Fibroblast of lung (primary cell): ENCODE measurements at regions not wholly inside any gene's neighbourhood (a gene's known extent, or its start where the extent isn't known, plus 50 kb on each side); places are given as distances from the start of the nearest gene placed in this dataset.

ENCODE experiments used
- EZH2 ChIP-seq: IDR thresholded peaks from 2 replicates; pipeline ENCODE4 v1.5.1; 2012; ENCODE audit warnings: low read length, control low read depth, mild to moderate bottlenecking; ENCODE audit errors: missing control alignments
- TF ChIP-seq, protein P1 (sequence below), 2 donors: IDR thresholded peaks in 1 of 2; conservative IDR thresholded peaks in 1 of 2; 1 replicate in 1 of 2; 2 replicates in 1 of 2; pipeline ENCODE4 v1.5.1; 2011 to 2012; ENCODE audit warnings: low read length in 2 of 2, control low read depth in 1 of 2, inconsistent platforms in 1 of 2, low read depth in 1 of 2, mild to moderate bottlenecking in 1 of 2

DNA sequence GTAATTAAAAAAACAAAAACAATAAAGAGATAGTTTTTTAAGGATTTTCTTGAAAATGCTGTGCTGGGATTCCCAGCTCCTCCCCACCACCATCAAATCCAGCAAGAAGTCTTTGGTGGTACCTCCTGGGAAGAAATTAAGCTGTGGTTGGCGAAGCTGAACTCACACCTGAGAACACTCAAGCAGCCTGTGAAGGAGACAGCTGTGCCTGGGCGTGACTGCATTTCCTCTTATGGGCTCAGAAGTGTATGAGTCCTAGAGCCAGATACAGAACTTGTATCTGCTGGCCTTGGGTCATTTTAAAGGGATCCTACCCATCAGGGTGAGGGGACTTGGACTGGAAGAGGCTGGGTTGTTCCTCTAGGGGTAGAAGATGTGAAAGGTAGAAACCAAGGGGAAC lies 561.2 kb upstream of the SGCD start:
- no peak for TF ChIP-seq EZH2
- TF ChIP-seq, protein P1, sequence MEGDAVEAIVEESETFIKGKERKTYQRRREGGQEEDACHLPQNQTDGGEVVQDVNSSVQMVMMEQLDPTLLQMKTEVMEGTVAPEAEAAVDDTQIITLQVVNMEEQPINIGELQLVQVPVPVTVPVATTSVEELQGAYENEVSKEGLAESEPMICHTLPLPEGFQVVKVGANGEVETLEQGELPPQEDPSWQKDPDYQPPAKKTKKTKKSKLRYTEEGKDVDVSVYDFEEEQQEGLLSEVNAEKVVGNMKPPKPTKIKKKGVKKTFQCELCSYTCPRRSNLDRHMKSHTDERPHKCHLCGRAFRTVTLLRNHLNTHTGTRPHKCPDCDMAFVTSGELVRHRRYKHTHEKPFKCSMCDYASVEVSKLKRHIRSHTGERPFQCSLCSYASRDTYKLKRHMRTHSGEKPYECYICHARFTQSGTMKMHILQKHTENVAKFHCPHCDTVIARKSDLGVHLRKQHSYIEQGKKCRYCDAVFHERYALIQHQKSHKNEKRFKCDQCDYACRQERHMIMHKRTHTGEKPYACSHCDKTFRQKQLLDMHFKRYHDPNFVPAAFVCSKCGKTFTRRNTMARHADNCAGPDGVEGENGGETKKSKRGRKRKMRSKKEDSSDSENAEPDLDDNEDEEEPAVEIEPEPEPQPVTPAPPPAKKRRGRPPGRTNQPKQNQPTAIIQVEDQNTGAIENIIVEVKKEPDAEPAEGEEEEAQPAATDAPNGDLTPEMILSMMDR (conservative IDR thresholded peaks at IDR 0.05 in 1 of 2, IDR thresholded peaks at IDR 0.05 in 1 of 2; ENCODE audit: low read depth in 1 of 2, low read length in 2 of 2) = no peak
